ENCODE measurements at regions not wholly inside any gene's neighbourhood (a gene's known extent, or its start where the extent isn't known, plus 50 kb on each side); places are given as distances from the start of the nearest gene placed in this dataset.

DNA sequence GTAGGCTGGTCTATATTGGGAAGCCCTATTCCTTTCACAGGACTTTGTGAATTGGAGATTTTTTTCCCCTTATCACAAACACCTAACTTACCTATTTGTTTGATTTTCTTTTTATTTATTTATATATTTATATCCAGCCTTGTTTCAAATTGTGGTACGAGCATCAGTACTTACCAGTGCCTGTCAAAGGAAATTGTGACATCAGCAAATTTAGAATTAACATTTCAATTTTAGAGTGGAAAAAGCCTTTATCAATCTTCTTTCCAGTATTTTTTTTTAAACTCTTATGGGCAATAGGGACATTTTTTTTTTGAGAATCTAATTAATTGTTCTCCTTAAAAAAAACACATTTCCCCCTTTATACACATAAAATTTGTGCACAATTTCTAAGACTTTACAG, 790.2 kb downstream of the PRELID2 start:
- TF ChIP-seq, protein P1, sequence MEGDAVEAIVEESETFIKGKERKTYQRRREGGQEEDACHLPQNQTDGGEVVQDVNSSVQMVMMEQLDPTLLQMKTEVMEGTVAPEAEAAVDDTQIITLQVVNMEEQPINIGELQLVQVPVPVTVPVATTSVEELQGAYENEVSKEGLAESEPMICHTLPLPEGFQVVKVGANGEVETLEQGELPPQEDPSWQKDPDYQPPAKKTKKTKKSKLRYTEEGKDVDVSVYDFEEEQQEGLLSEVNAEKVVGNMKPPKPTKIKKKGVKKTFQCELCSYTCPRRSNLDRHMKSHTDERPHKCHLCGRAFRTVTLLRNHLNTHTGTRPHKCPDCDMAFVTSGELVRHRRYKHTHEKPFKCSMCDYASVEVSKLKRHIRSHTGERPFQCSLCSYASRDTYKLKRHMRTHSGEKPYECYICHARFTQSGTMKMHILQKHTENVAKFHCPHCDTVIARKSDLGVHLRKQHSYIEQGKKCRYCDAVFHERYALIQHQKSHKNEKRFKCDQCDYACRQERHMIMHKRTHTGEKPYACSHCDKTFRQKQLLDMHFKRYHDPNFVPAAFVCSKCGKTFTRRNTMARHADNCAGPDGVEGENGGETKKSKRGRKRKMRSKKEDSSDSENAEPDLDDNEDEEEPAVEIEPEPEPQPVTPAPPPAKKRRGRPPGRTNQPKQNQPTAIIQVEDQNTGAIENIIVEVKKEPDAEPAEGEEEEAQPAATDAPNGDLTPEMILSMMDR (IDR thresholded peaks at IDR 0.05) = no peak
- no peak for TF ChIP-seq POLR2A (IDR thresholded peaks at IDR 0.05)

Data from esophagus squamous epithelium (tissue), 4 donors.